ENCODE measurements at regions not wholly inside any gene's neighbourhood (a gene's known extent, or its start where the extent isn't known, plus 50 kb on each side); places are given as distances from the start of the nearest gene placed in this dataset.

- H3K4me3 ChIP-seq (ENCODE audit: low read depth, low read length) = no peak overlapping the region
- no peak for TF ChIP-seq CTCF (IDR thresholded peaks at IDR 0.05; ENCODE audit: low read depth, low read length, missing control alignments)
- no peak for DNase-seq (ENCODE audit: low read depth)
These were observed 87.8 kb downstream of the PLEKHG1 start for GRCh38 chr6:150687508-150687907.

GRCh38 chr6:150689900-150690590 is 90.4 kb downstream of the PLEKHG1 start:
- no peak for TF ChIP-seq CTCF (IDR thresholded peaks at IDR 0.05; ENCODE audit: low read depth, low read length, missing control alignments)
- H3K4me3 ChIP-seq (ENCODE audit: low read depth, low read length) = no peak overlapping the region

GRCh38 chr6:150690681-150691080 is 91.0 kb downstream of the PLEKHG1 start:
- no peak for TF ChIP-seq CTCF (IDR thresholded peaks at IDR 0.05; ENCODE audit: low read depth, low read length, missing control alignments)
- no peak for DNase-seq (ENCODE audit: low read depth)
- H3K4me3 ChIP-seq (ENCODE audit: low read depth, low read length) = no peak overlapping the region

More at GRCh38 chr6:150689900-150690590, 90.4 kb downstream of the PLEKHG1 start:
- no peak for DNase-seq (ENCODE audit: low read depth)

- no peak overlapping the region for H3K4me3 ChIP-seq (ENCODE audit: low read depth, low read length)
- no peak for DNase-seq (ENCODE audit: low read depth)
- no peak for TF ChIP-seq CTCF (IDR thresholded peaks at IDR 0.05; ENCODE audit: low read depth, low read length, missing control alignments)
These were observed 91.8 kb downstream of the PLEKHG1 start for GRCh38 chr6:150691463-150691862.

- no peak for TF ChIP-seq CTCF (IDR thresholded peaks at IDR 0.05; ENCODE audit: low read depth, low read length, missing control alignments)
- DNase-seq (ENCODE audit: low read depth) = no peak
- no peak overlapping the region for H3K4me3 ChIP-seq (ENCODE audit: low read depth, low read length)
These were observed 92.9 kb downstream of the PLEKHG1 start for GRCh38 chr6:150692604-150693003.

- H3K4me3 ChIP-seq (ENCODE audit: low read depth, low read length) = no peak overlapping the region
- TF ChIP-seq CTCF (IDR thresholded peaks at IDR 0.05; ENCODE audit: low read depth, low read length, missing control alignments) = no peak
- DNase-seq (ENCODE audit: low read depth) = no peak
These were observed 95.2 kb downstream of the PLEKHG1 start for GRCh38 chr6:150694889-150695288.

- TF ChIP-seq CTCF (IDR thresholded peaks at IDR 0.05; ENCODE audit: low read depth, low read length, missing control alignments) = no peak
- no peak overlapping the region for H3K4me3 ChIP-seq (ENCODE audit: low read depth, low read length)
- DNase-seq (ENCODE audit: low read depth) = no peak
These were observed 96.0 kb downstream of the PLEKHG1 start for GRCh38 chr6:150695652-150696051.

All from GM12864 (cell line).